Activated CD4-positive, alpha-beta T cell treated with anti-CD3 and anti-CD28 coated beads, Interleukin-2, amount 50 U/mL, for 1 hour (primary cell): ENCODE measurements at regions not wholly inside any gene's neighbourhood (a gene's known extent, or its start where the extent isn't known, plus 50 kb on each side); places are given as distances from the start of the nearest gene placed in this dataset.
"Not testable (repeated sequence)": the region's sequence is repeated elsewhere in the genome, so short reads cannot be mapped to it uniquely, and the experiment has no call there.

Experiments
- DNase-seq: peaks from one replicate; pipeline ENCODE4 v3.0.0-alpha.2; 2020

GRCh38 chr6:160804639-160805038 lies 102.6 kb downstream of the PLG start:
- DNase-seq = no peak

DNA sequence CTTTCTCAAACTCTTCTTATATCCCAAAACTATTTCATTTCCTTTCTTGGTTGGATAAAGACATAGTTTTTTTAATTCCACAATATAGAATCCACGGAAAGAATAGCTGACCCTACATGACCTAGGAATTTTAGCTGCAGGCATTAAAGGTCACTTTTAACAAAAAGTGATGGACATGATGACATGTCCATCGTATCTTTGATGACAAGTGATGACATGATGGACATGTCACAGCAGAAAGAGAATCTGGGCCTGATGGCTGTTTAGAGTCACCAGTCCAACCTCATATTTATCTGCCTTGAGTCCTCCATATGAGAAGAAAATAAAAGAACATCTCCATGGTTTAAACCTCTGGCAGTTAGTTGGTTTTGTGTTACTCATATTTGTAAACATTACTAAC lies 106.2 kb downstream of the PLG start:
- no peak for DNase-seq

DNA sequence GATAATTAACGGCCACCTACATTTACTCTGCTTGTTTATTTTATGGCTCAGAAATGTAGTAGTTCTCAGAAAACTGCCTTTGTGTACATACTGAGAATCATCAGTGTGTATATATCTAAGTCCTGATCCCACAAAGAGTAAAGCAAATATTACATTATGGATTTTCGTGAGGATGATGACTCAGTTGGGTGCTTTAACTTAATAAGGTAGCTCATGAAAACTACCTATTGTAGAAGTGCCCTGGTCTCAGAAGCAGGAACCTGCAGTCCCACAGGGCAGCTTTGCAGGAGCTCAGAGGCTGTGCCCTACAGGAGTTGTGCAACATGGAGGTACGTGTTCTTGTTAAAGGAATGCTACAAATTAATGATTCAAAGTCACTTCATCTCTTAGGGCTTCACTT lies 108.2 kb downstream of the PLG start:
- no peak for DNase-seq

GRCh38 chr6:160812097-160812496 lies 110.1 kb downstream of the PLG start:
- no peak for DNase-seq

- no peak for DNase-seq
Measured at GRCh38 chr6:160818934-160819333, 116.9 kb downstream of the PLG start.

GRCh38 chr6:160820661-160821060 lies 118.6 kb downstream of the PLG start:
- DNase-seq = not testable (repeated sequence)

GRCh38 chr6:160831739-160832138 lies 129.7 kb downstream of the PLG start:
- no peak for DNase-seq

- DNase-seq = no peak
Measured at GRCh38 chr6:160832422-160832821, 130.4 kb downstream of the PLG start.

- no peak for DNase-seq
Measured at GRCh38 chr6:160837146-160837545, 135.1 kb downstream of the PLG start.

GRCh38 chr6:160851031-160851430 lies 140.5 kb upstream of the MAP3K4 start:
- no peak for DNase-seq

GRCh38 chr6:160853946-160854345 lies 137.6 kb upstream of the MAP3K4 start:
- DNase-seq = no peak

GRCh38 chr6:160858886-160859285 lies 132.7 kb upstream of the MAP3K4 start:
- no peak for DNase-seq

DNA sequence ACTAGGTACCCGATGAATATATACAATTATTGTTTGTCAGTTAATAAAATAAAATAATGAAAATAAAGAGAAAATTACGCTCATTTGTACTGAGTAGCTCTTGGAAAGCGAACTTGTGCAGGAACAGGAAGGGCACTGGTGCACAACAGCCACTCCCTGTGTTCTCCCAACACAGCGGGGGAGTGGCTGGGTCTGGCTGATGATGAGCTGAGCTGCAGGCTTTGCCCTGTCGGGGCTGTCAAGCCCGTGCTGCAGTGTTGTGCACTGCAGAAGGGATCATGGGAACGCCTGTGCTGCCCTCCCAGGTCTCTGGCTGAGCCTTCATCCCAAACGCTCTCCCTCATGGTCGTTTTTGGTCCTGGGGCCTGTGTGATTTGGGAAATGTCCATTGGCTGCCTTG lies 131.7 kb upstream of the MAP3K4 start:
- DNase-seq = no peak

GRCh38 chr6:160861824-160862223 lies 129.7 kb upstream of the MAP3K4 start:
- no peak for DNase-seq

DNA sequence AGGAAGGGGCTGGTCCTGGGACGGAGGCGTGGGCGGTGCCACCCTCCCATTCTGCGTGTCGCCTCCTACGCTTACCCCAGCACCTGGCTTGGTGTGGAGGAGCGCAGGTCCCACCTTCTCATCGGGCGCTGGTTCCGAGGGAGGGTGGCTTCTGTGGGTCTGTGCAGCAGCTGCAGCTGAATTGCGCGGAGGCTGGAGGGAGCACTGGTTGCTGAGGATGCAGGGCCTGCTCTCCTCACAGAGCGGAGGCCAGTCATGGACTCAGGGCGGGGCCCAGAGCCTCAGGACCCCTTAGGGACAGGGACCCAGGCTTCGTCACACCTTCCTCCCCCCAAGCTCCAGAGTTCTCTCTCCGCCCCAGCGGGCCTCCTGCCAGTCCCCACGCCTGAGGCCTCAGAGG lies 127.8 kb upstream of the MAP3K4 start:
- DNase-seq = no peak

DNA sequence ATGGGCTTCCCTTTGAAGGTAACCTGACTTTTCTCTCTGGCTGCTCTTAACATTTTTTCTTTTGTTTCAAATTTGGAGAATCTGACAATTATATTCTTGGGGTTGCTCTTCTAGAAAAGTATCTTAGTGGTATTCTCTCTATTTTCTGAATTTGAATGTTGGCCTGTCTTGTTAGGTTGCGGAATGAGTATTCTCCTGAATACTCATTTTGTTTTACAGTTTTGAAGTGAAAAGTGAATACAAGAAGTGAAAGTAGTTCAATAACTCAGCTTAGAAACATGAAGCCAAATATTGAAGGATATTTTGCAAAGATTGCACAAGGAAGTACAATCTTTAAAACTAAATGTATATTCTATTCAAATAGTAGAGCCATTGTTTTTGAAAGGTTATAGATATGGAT lies 120.2 kb upstream of the MAP3K4 start:
- no peak for DNase-seq

DNA sequence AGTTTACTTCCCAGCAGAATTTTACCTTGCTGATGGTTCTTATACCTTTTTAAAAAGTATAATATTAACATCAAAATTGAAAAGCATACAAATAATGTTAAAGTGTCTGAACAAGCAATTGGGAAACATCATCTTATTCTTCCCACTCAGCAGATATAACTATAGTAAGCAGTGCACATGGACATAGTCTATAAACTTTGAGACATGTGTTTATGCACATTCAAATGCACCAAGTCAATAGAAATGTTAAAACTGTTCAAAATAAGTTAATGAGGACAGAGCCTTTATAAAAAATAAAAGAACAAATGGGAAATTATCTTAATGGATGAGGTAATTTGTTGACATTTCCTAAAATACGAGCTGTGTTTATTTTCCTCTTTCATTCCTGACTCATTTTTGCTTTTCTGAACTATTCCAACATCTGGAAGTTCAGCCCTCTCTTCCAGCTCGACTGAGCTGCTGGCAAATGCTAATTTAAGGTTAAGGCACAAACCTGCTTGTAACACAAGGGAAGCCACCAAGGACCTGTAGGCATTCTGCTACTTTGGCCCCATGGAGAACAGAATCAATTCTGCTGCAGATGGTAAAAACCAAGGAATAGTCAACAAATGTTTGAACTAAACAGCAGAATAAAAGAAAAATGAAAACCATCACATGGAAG lies 110.3 kb upstream of the MAP3K4 start:
- DNase-seq = no peak

DNA sequence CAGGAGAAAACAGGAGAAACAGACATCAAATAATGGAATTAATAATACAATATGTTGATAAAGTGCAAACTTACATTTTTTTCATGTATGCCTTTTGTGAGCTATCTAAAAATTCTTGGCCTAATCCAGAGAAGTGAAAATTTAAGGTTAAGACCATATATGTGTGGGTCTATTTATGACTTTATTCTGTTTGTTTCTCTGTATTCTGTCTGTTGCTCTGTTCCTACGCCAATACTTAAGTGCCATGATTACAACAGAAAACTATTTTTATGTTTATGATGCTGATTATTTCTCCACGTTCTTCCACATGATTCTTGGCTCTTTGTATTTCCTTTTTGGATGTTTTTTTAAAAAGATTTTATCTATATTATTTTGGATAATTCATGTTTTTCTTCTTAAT lies 109.6 kb upstream of the MAP3K4 start:
- no peak for DNase-seq

DNA sequence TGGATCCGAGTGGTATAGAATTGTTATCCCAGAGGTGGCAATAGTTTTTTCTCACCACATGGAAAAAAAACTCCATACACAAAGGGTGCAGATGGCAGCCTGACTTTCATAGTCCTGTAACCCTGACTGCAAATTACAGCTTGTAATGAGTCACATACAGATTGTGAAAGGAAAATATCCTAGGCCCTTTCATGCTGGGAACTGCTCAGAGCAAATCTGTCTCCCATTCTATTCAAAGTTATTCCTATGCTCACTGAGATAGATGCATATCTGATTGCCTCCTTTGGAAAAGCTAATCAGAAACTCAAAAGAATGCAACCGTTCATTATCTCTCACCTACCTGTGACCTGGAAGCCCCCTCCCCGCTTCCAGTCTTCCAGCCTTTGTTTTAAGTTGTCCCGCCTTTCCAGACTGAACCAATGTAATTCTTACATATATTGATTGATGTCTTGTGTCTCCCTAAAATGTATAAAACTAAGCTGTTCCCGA lies 108.7 kb upstream of the MAP3K4 start:
- no peak for DNase-seq

GRCh38 chr6:160883560-160883959 lies 108.0 kb upstream of the MAP3K4 start:
- DNase-seq = no peak

GRCh38 chr6:160883999-160884398 lies 107.6 kb upstream of the MAP3K4 start:
- DNase-seq = no peak

GRCh38 chr6:160889148-160889547 lies 102.4 kb upstream of the MAP3K4 start:
- not testable (repeated sequence) for DNase-seq

DNA sequence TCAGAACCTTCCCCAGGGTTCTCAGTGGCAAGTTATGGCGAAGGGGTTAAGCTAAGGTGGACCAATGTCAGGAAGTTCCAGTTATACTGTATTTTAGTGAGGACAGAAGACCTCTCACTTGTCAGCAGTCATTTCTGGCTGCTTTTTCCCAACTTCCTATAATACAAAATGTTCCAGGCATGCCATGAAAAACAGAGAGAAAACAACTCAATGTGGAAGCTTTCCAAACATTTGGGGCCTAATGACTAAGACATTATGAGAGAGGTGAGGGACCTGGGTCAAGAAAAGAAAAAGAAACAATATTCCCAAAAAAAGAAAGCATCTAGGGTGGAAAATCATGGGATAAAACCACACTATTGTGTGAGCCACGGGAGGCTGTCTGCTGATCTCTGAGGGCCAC lies 99.9 kb upstream of the MAP3K4 start:
- DNase-seq = no peak

DNA sequence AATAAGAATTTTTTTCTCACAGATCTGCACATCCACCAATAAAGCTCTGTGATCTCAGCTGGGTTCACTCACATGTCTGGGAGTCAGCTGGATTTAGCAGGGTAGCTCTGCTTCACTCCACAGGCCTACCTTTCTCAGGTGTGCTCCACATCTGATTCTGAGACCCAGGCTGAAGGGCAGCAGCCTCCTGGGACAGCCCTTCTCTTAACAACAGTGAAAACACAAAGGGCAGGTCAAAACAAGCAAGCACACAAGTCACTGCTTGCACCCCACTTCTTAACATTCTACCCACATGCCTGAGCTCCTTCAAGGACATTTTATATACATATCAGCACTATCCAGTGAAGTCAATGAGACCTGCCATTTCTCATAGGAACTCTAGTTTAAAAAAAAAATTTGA lies 96.0 kb upstream of the MAP3K4 start:
- no peak for DNase-seq

GRCh38 chr6:160899671-160900430 lies 91.7 kb upstream of the MAP3K4 start:
- no peak for DNase-seq
